Liver (tissue), 8 donors: ENCODE measurements at regions not wholly inside any gene's neighbourhood (a gene's known extent, or its start where the extent isn't known, plus 50 kb on each side); places are given as distances from the start of the nearest gene placed in this dataset.

Source experiments
- DNase-seq: peaks from one replicate; pipeline ENCODE4 v3.0.0-alpha.2; 2017; ENCODE audit warnings: low spot score
- H3K27ac ChIP-seq, 2 donors: one replicate each; pipeline ENCODE4 v1.7.0; 2013; ENCODE audit warnings: inconsistent platforms in 2 of 2, low read length in 2 of 2, control low read depth in 1 of 2, low read depth in 1 of 2, mild to moderate bottlenecking in 1 of 2
- H3K27me3 ChIP-seq, 4 donors: one replicate each; pipeline versions ENCODE4 v1.6.1 to v1.7.0; 2013; ENCODE audit warnings: low read length in 3 of 4, inconsistent platforms in 1 of 4, mild to moderate bottlenecking in 1 of 4, moderate library complexity in 1 of 4; ENCODE audit not compliant: control insufficient read depth in 4 of 4, insufficient read depth in 4 of 4
- H3K36me3 ChIP-seq, 4 donors: one replicate each; pipeline versions ENCODE4 v1.6.1 to v1.7.0; 2013; ENCODE audit warnings: low read length in 3 of 4, mild to moderate bottlenecking in 3 of 4, low read depth in 1 of 4, moderate library complexity in 1 of 4; ENCODE audit not compliant: control insufficient read depth in 4 of 4, insufficient read depth in 3 of 4
- H3K4me1 ChIP-seq, 4 donors: one replicate each; pipeline versions ENCODE4 v1.6.1 to v1.7.0; 2013; ENCODE audit warnings: low read length in 3 of 4, mild to moderate bottlenecking in 3 of 4, moderate library complexity in 1 of 4; ENCODE audit not compliant: control insufficient read depth in 4 of 4, insufficient read depth in 4 of 4
- H3K4me3 ChIP-seq, 3 donors: one replicate each; pipeline versions ENCODE4 v1.6.1 to v1.7.0; 2013; ENCODE audit warnings: low read length in 3 of 3, control low read depth in 1 of 3, low read depth in 1 of 3, mild to moderate bottlenecking in 1 of 3
- H3K9ac ChIP-seq, 2 donors: one replicate each; pipeline ENCODE4 v1.7.0; 2013; ENCODE audit warnings: low read length in 2 of 2, mild to moderate bottlenecking in 2 of 2, moderate library complexity in 2 of 2, control low read depth in 1 of 2, low read depth in 1 of 2
- H3K9me3 ChIP-seq, 4 donors: one replicate each; pipeline versions ENCODE4 v1.6.1 to v1.7.0; 2013; ENCODE audit warnings: low read length in 3 of 4; ENCODE audit not compliant: control insufficient read depth in 4 of 4
- ATF3 ChIP-seq: IDR thresholded peaks from 2 replicates; pipeline ENCODE4 v1.6.1; 2016; ENCODE audit warnings: antibody characterized with exemption
- CTCF ChIP-seq: fragments of 150-350 bp; IDR thresholded peaks from 2 replicates; pipeline ENCODE4 v1.5.1; 2017; ENCODE audit warnings: improper control_type of control experiment, low read depth, low read length; ENCODE audit not compliant: missing input control
- FOXA1 ChIP-seq: IDR thresholded peaks from 2 replicates; pipeline ENCODE4 v1.6.1; 2016; ENCODE audit warnings: antibody characterized with exemption
- FOXA2 ChIP-seq: IDR thresholded peaks from 2 replicates; pipeline ENCODE4 v1.6.1; 2016; ENCODE audit warnings: antibody characterized with exemption
- GABPA ChIP-seq, 2 donors: IDR thresholded peaks in 1 of 2; conservative IDR thresholded peaks in 1 of 2; 2 replicates each; pipeline ENCODE4 v1.6.1; 2016; ENCODE audit warnings: antibody characterized with exemption in 2 of 2, mild to moderate bottlenecking in 1 of 2, moderate library complexity in 1 of 2
- HNF4G ChIP-seq: IDR thresholded peaks from 2 replicates; pipeline ENCODE4 v1.6.1; 2016; ENCODE audit warnings: antibody characterized with exemption
- NR2F2 ChIP-seq: IDR thresholded peaks from 2 replicates; pipeline ENCODE4 v1.6.1; 2016; ENCODE audit warnings: antibody characterized with exemption
- RAD21 ChIP-seq, 2 donors: IDR thresholded peaks; 2 replicates each; pipeline ENCODE4 v1.6.1; 2016; ENCODE audit warnings: antibody characterized with exemption in 2 of 2, mild to moderate bottlenecking in 2 of 2
- REST ChIP-seq: IDR thresholded peaks from 2 replicates; pipeline ENCODE4 v1.6.1; 2016; ENCODE audit warnings: antibody characterized with exemption, mild to moderate bottlenecking
- RXRA ChIP-seq, 2 donors: IDR thresholded peaks; 2 replicates each; pipeline ENCODE4 v1.6.1; 2017 to 2018; ENCODE audit warnings: antibody characterized with exemption in 2 of 2, mild to moderate bottlenecking in 1 of 2
- SP1 ChIP-seq: IDR thresholded peaks from 2 replicates; pipeline ENCODE4 v1.6.1; 2018; ENCODE audit warnings: antibody characterized with exemption, mild to moderate bottlenecking
- TAF1 ChIP-seq: conservative IDR thresholded peaks from 2 replicates; pipeline ENCODE4 v1.6.1; 2016; ENCODE audit warnings: antibody characterized with exemption, mild to moderate bottlenecking
- YY1 ChIP-seq: IDR thresholded peaks from 2 replicates; pipeline ENCODE4 v1.6.1; 2016; ENCODE audit warnings: antibody characterized with exemption, mild to moderate bottlenecking
- ZBTB33 ChIP-seq: IDR thresholded peaks from 2 replicates; pipeline ENCODE4 v1.6.1; 2016; ENCODE audit warnings: antibody characterized with exemption
- WGBS: extraction: QIAGEN DNeasy Blood & Tissue Kit; methylation state at CpG from one replicate; pipeline ENCODE4 v1.1.7; 2013; 5-methylcytosine and 5-hydroxymethylcytosine counted together
- donor health status: healthy.
- donor health status: healthy.
- donor health status: healthy.
- donor health status: healthy.
- donor health status: healthy.

- TF ChIP-seq ZBTB33 (no peak), FOXA2 (no peak), HNF4G (no peak), GABPA (IDR thresholded peaks at IDR 0.05 in 1 of 2, conservative IDR thresholded peaks at IDR 0.05 in 1 of 2) (no peak), FOXA1 (no peak), RAD21 (IDR thresholded peaks at IDR 0.05) (no peak), YY1 (no peak), TAF1 (no peak)
These were observed 329.0 kb downstream of the ZNF536 start (continued) for GRCh38 chr19:30701178-30701577.

GRCh38 chr19:30699871-30700280, 327.7 kb downstream of the ZNF536 start:
- Histone ChIP-seq H3K36me3 (no peaks in the 10 kb centered on the region), H3K27me3 (peaks cover 0 to 2% (median 0%) of the 10 kb centered on the region in 4 donors), H3K27ac (no peak overlapping the region), H3K4me1 (no peaks in the 10 kb centered on the region), H3K9me3 (no peaks in the 10 kb centered on the region), H3K4me3 (no peak overlapping the region), H3K9ac (no peak overlapping the region)
- no peak for TF ChIP-seq ATF3
- TF ChIP-seq HNF4G: no peak
- TF ChIP-seq CTCF: no peak
- TF ChIP-seq RXRA (IDR thresholded peaks at IDR 0.05): no peak
- no peak for TF ChIP-seq REST
- TF ChIP-seq TAF1: no peak
- TF ChIP-seq RAD21 (IDR thresholded peaks at IDR 0.05): no peak
- TF ChIP-seq YY1: no peak
- DNase-seq: no peak
- WGBS: 83% methylated on average over 3 of the region's 3 CpGs

GRCh38 chr19:30696514-30696913, 324.3 kb downstream of the ZNF536 start:
- peak; percentile 17 for TF ChIP-seq CTCF
- no peak for TF ChIP-seq SP1
- peak in 1 of 2 donors; percentile 41 for TF ChIP-seq RAD21 (IDR thresholded peaks at IDR 0.05)
- no peak for TF ChIP-seq NR2F2
- no peak overlapping the region for H3K4me3 ChIP-seq
- H3K36me3 ChIP-seq: no peaks in the 10 kb centered on the region
- no peaks in the 10 kb centered on the region for H3K9me3 ChIP-seq
- 31% methylated on average over 6 of the region's 6 CpGs for WGBS
- no peak for DNase-seq
- H3K4me1 ChIP-seq: no peaks in the 10 kb centered on the region
- H3K27me3 ChIP-seq: peaks cover 2 to 5% (median 3%) of the 10 kb centered on the region in 4 donors
- H3K9ac ChIP-seq: no peak overlapping the region
- H3K27ac ChIP-seq: no peak overlapping the region
